ENCODE measurements at regions not wholly inside any gene's neighbourhood (a gene's known extent, or its start where the extent isn't known, plus 50 kb on each side); places are given as distances from the start of the nearest gene placed in this dataset.

DNA sequence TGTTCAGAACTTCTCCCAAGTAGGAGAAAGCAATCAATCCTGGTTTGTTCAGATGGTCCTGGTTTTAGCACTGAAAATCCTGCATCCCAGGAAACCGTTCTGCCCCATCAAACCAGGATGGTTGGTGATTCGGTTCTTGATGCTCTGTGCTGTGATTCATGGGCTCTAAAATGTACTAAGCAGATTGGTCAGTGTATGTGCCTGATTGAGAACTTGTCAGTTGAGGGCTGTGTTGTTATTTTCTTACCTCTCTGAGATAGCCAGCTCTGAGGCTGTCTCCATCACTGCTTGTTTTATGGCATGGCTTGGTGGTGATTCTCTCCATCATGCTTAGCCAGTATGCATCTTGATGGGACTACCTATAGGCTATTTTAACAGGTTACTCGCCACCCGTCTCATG, 246.9 kb upstream of the RBFOX1 start:
- no peaks in the 10 kb centered on the region for H3K4me1 Mint-ChIP-seq
- no peaks in the 10 kb centered on the region for H3K9me3 Mint-ChIP-seq
- no peaks in the 10 kb centered on the region for H3K36me3 Mint-ChIP-seq
- peaks cover 54% of the 10 kb centered on the region for H3K27me3 Mint-ChIP-seq (ENCODE audit: low read depth)
- H3K4me3 Mint-ChIP-seq: no peak overlapping the region
- TF ChIP-seq, protein P1, sequence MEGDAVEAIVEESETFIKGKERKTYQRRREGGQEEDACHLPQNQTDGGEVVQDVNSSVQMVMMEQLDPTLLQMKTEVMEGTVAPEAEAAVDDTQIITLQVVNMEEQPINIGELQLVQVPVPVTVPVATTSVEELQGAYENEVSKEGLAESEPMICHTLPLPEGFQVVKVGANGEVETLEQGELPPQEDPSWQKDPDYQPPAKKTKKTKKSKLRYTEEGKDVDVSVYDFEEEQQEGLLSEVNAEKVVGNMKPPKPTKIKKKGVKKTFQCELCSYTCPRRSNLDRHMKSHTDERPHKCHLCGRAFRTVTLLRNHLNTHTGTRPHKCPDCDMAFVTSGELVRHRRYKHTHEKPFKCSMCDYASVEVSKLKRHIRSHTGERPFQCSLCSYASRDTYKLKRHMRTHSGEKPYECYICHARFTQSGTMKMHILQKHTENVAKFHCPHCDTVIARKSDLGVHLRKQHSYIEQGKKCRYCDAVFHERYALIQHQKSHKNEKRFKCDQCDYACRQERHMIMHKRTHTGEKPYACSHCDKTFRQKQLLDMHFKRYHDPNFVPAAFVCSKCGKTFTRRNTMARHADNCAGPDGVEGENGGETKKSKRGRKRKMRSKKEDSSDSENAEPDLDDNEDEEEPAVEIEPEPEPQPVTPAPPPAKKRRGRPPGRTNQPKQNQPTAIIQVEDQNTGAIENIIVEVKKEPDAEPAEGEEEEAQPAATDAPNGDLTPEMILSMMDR (IDR thresholded peaks at IDR 0.05; ENCODE audit: unreplicated experiment): no peak
- no peak overlapping the region for H3K27ac Mint-ChIP-seq
- DNase-seq (ENCODE audit: low spot score in 2 of 2, unreplicated experiment in 2 of 2): no peak

DNA sequence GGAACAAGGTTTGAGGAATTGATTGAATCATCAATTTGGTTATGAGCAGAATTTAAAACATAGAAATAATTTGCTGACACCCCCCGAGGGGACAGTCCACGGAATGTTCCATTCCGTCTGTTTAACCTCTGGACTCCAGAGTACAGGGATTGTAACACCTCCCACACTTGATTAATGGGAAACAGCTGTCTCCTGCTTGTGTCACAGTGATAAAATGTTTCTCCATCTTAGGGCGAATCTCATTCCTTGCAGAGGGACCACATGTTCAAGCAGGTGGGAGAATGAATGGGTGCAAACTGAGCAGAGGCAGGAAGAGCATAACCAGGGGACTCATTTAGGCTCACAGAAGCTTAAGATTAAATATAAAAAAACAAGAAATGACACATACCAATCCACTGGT, 249.5 kb upstream of the RBFOX1 start:
- TF ChIP-seq, protein P1 (IDR thresholded peaks at IDR 0.05; ENCODE audit: unreplicated experiment): no peak
- Mint-ChIP-seq H3K4me3 (no peak overlapping the region), H3K36me3 (no peaks in the 10 kb centered on the region), H3K9me3 (no peaks in the 10 kb centered on the region), H3K4me1 (no peaks in the 10 kb centered on the region), H3K27ac (no peak overlapping the region), H3K27me3 (ENCODE audit: low read depth) (peaks cover 40% of the 10 kb centered on the region)
- no peak for DNase-seq (ENCODE audit: low spot score in 2 of 2, unreplicated experiment in 2 of 2)

DNA sequence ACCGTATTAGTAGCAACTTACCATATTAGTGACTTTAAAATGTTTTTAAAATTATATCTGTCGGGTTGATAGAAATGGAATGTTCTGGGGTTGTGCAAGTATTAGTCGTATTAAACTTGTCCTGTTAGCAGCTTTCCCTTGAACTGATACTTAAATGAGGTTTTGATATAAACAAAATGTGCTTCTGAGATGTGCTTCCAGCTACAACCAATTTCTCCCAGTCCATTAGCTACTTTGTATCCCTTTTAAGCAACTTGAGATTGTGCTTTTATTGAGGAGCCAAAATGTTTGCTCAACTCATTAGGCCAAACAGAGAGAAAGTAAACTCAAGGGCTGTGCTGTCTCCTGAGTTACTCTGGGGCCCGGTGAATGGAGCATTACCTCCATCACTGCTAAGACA, 255.0 kb upstream of the RBFOX1 start:
- peaks cover 10% of the 10 kb centered on the region for H3K9me3 Mint-ChIP-seq
- no peak overlapping the region for H3K27ac Mint-ChIP-seq
- H3K4me3 Mint-ChIP-seq: no peak overlapping the region

DNA sequence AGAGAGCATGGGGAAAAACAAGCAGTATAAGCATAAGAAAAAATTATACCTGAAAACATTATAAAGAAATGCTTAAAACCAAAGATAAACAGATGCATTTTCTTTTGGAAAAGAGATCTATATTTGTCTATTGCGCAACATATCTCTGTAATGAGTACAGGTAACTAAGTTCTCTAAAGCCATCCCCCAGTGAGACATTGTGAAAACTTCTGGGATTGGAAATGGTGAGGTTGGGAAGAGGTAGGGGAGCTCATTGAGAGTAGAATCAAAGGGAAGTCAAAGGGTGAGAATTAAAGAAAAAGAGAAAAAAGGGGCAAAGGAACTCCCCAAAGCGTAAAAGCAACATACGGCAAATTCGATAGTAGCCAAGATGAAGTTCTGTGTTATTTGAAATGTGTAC, 257.9 kb upstream of the RBFOX1 start:
- peaks cover 10% of the 10 kb centered on the region for H3K9me3 Mint-ChIP-seq
- no peaks in the 10 kb centered on the region for H3K4me1 Mint-ChIP-seq
- no peak for DNase-seq (ENCODE audit: low spot score in 2 of 2, unreplicated experiment in 2 of 2)
- H3K4me3 Mint-ChIP-seq: no peak overlapping the region
- no peak overlapping the region for H3K27ac Mint-ChIP-seq
- no peaks in the 10 kb centered on the region for H3K36me3 Mint-ChIP-seq
- peaks cover 11% of the 10 kb centered on the region for H3K27me3 Mint-ChIP-seq (ENCODE audit: low read depth)
- TF ChIP-seq, protein P1 (IDR thresholded peaks at IDR 0.05; ENCODE audit: unreplicated experiment): no peak

More for the DNA sequence above, 255.0 kb upstream of the RBFOX1 start:
- Mint-ChIP-seq H3K27me3 (ENCODE audit: low read depth) (peaks cover 6% of the 10 kb centered on the region), H3K4me1 (no peaks in the 10 kb centered on the region), H3K36me3 (no peaks in the 10 kb centered on the region)
- DNase-seq (ENCODE audit: low spot score in 2 of 2, unreplicated experiment in 2 of 2): no peak
- TF ChIP-seq, protein P1 (IDR thresholded peaks at IDR 0.05; ENCODE audit: unreplicated experiment): no peak

DNA sequence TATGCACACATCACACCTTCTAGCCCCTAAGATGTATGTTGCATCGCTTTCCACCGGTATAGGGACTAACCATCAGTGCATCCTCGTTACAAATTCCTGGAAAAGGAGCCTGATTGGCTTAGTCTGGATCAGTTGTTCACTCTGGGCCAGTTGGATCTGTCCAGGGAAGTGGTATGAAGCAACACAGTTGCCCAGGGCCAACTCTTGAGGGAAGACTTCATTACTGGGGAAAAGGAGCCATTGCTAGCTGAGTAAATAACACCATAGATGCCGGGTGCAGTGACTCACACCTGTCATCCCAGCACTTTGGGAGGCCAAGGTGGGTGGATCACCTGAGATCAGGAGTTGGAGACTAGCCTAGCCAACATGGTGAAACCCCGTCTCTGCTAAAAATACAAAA, 275.2 kb upstream of the RBFOX1 start:
- Mint-ChIP-seq H3K4me1 (no peaks in the 10 kb centered on the region), H3K4me3 (no peak overlapping the region), H3K9me3 (no peaks in the 10 kb centered on the region), H3K27ac (no peak overlapping the region), H3K36me3 (no peaks in the 10 kb centered on the region), H3K27me3 (ENCODE audit: low read depth) (no peaks in the 10 kb centered on the region)
- no peak for DNase-seq (ENCODE audit: low spot score in 2 of 2, unreplicated experiment in 2 of 2)
- TF ChIP-seq, protein P1 (IDR thresholded peaks at IDR 0.05; ENCODE audit: unreplicated experiment): no peak

DNA sequence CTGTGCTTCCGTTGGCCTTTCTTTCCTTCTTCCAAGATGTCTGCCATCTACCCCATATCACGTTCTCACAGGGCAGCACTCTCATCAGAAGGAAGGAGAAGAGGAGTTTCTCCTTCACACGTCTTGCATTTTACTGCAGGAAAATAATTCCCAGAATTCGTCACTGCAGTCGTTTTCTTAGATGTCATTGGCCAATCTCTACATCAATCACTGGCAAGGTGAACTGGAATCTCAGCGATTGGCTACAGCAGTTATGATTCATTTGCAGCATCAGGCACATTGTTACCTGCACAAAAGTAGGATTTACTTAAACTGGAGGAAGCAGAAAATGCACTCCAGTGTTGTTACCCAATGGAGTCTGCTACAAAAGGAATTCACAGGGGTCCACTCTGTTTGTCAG, 277.2 kb upstream of the RBFOX1 start:
- no peaks in the 10 kb centered on the region for H3K9me3 Mint-ChIP-seq
- DNase-seq (ENCODE audit: low spot score in 2 of 2, unreplicated experiment in 2 of 2): no peak
- H3K27me3 Mint-ChIP-seq (ENCODE audit: low read depth): no peaks in the 10 kb centered on the region
- H3K4me3 Mint-ChIP-seq: no peak overlapping the region
- no peaks in the 10 kb centered on the region for H3K36me3 Mint-ChIP-seq
- TF ChIP-seq, protein P1 (IDR thresholded peaks at IDR 0.05; ENCODE audit: unreplicated experiment): no peak
- H3K4me1 Mint-ChIP-seq: no peaks in the 10 kb centered on the region
- no peak overlapping the region for H3K27ac Mint-ChIP-seq
